ENCODE measurements at regions not wholly inside any gene's neighbourhood (a gene's known extent, or its start where the extent isn't known, plus 50 kb on each side); places are given as distances from the start of the nearest gene placed in this dataset.

GRCh38 chr7:52863652-52864051 lies 171.8 kb upstream of the POM121L12 start:
- TF ChIP-seq CTCF (conservative IDR thresholded peaks at IDR 0.05 in 1 of 2, IDR thresholded peaks at IDR 0.05 in 1 of 2; ENCODE audit: extremely low read depth in 1 of 2, insufficient read depth in 1 of 2, low read depth in 1 of 2, low read length in 2 of 2) (no peak), EZH2 (IDR thresholded peaks at IDR 0.05; ENCODE audit: borderline replicate concordance, low read length) (no peak)

All from mammary epithelial cell (primary cell).